Stimulated activated CD4-positive, alpha-beta T cell treated with anti-CD3 and anti-CD28 coated beads, Interleukin-12 subunit alpha, Interleukin-12 subunit beta, amount 100 ng/mL, for 4 hours (primary cell): ENCODE measurements at regions not wholly inside any gene's neighbourhood (a gene's known extent, or its start where the extent isn't known, plus 50 kb on each side); places are given as distances from the start of the nearest gene placed in this dataset.
"Not testable (repeated sequence)": the region's sequence is repeated elsewhere in the genome, so short reads cannot be mapped to it uniquely, and the experiment has no call there.

Experiments
- DNase-seq: peaks from one replicate; pipeline ENCODE4 v3.0.0-alpha.2; 2020

DNA sequence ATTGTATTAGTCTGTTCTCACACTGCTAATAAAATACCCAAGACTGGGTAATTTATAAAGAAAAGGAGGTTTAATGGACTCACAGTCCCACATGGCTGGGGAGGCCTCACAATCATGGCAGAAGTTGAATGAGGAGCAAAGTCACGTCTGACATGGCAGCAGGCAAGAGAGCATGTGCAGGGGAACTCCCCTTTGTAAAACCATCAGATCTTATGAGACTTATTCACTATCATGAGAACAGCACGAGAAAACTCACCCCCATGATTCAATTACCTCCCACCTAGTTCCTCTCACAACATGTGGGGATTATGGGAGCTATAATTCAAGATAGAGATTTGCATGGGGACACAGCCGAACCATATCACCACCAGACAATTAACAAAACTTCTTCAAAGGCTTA lies 84.4 kb upstream of the ANKRD1 start:
- not testable (repeated sequence) for DNase-seq

DNA sequence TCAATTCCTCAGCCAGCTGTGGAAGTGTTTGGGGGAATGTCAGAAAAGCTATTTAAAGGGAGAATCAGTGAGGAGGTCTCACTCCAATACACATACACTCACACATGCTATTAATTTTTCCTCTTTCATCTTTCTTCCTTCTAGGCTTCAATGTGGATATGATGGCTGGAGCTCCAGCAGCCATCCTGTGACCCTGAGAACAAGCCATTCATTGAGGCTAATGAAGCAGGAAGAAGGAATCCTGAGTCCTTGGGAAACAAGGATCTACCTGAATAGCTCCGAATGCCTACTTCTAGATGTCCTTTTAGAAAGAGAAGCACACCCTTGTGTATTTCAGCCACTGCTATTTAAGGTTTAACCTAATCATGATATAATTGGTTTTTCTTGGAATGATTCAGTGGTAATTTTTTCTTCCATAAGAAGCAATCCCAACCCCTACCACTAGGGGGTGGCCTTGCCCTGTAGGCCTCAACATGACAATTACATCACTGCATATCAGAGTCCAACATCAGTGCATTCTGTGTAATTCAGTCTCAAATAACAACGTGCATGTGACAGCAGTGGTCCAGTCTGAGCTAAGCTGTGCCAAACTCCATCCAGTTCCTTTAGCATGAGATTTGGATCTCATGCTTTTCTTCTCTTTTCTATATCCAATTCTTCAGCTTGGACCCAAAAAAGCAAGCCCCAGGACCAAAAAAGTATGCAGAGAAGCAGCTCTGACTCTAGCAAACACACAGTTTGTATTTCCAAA lies 85.3 kb upstream of the ANKRD1 start:
- DNase-seq, result peak; percentile 46

- DNase-seq, result no peak
Measured at GRCh38 chr10:91006752-91007346, 86.0 kb upstream of the ANKRD1 start.

GRCh38 chr10:91007655-91008054 lies 86.8 kb upstream of the ANKRD1 start:
- DNase-seq, result no peak

GRCh38 chr10:91009121-91009520 lies 88.2 kb upstream of the ANKRD1 start:
- no peak for DNase-seq

- no peak for DNase-seq
Measured at GRCh38 chr10:91010952-91011351, 90.1 kb upstream of the ANKRD1 start.

DNA sequence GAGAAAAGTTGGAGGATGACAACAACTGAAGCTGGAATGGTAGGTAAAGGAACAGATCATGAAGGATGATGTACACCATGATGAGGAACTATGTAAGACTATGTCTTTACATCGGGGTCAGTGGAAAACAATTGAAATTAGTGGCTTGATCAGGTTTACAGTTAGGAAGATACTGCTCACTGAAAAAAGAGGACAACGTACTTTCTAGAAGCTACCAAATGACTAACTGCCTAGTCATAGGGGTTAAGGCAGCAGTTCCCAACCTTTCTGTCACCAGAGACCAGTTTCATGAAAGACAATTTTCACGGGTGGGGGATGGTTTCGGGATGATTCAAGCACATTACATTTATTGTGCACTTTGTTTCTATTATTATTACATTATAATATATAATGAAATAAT lies 91.6 kb upstream of the ANKRD1 start:
- DNase-seq, result no peak

GRCh38 chr10:91013985-91014384 lies 93.1 kb upstream of the ANKRD1 start:
- DNase-seq, result no peak

DNA sequence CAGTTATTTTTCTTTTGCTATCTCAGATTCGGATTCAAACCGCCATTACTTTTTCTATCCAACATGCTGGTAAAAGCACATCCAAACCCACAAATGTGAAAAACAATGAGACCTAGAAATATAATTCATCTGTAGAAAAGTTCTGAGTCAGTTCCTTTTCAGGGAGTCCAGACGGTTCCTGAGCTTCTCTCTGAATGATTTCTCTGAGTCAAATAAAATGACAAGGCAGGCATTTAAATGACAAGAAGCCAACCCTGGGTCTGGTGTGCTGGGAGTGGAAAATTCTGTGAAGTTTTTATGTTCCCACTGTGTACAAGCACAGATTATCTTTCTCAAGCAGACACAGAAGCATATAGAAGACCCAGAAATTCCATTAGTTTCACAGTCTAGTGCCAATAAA lies 96.3 kb upstream of the ANKRD1 start:
- no peak for DNase-seq

GRCh38 chr10:91021901-91022300 lies 101.0 kb upstream of the ANKRD1 start:
- no peak for DNase-seq

- DNase-seq, result no peak
Measured at GRCh38 chr10:91022390-91022789, 101.5 kb upstream of the ANKRD1 start.

DNA sequence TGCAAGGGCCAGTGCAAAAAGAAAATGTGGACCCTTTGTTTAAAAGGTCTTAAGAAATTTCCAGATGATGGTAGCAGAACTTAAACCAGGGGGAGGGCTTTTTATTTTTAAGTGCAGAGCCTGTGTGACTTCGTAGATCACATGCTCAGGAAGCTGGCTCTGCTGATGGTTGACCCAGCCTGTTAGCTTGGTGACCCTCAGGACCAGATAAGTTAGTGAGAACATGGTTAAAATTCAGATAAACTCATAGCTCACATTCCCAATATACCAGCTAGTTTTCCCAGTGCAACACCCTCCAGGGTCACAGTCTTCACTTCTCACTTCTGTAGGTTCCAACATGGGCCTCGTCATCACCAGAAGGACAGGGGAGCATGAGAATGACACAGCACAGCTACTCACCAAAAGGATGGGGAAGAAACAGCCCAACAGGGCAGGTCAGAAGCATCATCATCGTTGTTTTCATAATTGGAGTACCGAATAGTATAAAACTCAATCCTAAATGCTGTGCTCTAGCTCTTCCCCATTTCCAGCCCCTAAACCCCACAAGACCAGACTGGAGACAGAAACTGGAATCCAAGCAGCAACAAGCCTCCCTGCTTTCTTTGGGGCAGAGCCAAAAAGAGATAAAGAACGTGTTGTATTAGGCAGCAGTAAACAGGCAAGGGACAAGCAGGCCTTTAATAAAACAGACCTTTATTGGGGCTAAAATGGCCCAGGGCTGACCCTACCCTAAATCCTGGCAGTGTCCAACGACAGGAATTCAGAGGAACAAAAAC lies 102.2 kb upstream of the ANKRD1 start:
- DNase-seq, result no peak

DNA sequence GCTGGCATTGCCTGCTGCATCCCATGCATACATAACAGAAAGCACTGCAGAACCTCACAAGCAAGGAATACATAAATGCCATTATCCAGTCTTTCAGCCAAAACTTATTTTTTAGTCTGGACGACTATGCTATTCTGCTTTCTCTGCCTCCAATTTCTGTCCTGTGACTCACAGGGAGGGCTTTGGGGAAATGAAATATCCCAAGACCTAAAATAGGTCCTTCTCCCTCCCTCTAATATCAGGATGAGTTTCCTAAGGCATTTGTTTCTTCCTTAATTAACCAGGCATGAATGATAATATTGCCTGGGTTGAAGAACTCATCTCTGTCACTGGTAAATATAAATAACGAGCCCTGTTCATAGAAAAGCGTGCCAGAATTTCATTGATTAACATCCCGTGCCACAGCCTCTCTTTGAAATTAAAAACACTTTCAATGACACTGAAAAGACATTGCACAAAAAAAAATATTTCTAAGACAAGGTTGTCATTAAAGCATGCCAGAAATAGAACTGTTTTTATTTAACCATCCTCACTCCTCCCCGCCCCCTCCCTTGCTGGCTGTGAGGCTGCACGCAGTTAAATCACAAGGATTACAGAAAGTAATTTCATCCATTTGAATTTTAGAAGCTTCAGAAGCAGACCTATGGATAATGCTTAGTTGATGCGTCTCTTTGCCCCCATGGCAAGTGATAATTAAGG lies 103.0 kb upstream of the ANKRD1 start:
- no peak for DNase-seq

DNA sequence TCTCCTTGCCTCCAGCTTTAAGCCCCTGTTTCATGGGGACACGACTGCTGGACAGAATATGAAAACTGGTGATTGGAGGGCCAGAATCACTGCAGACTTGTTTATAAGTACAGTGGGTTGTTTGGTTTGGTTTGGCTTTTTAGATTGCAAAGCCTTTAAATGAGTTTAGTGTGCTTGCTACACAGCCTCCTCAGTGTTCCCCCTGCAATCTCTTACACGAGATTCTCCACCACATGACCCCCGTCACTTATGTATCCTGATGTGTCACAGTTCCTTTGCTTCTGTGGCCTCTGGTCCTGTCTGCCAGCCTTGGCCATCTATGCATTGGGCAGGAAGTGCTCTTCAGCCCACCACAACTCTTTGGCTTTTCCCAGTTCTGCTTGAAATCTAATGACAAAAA lies 103.7 kb upstream of the ANKRD1 start:
- DNase-seq, result no peak

GRCh38 chr10:91032611-91033206 lies 111.8 kb upstream of the ANKRD1 start:
- DNase-seq, result no peak

GRCh38 chr10:91033324-91033950 lies 112.5 kb upstream of the ANKRD1 start:
- no peak for DNase-seq

DNA sequence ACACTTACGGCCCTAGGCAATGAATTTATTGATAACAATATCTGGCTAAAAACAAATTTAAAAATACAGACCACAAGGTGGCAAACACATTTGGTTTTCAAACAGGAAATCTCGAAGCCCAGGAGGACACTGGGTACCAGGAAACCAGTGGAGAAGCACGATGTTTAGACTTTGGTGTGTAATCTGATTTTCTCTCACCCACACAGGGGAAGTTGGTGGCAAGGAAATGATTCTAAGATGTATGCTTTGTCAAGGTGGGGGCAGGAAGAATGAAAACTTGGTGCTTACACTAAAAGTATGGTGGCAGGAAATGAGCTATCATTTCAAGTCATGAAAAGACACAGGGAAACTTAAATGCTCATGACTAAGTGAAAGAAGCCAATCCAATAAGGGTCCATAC lies 113.2 kb upstream of the ANKRD1 start:
- DNase-seq, result no peak

- no peak for DNase-seq
Measured at GRCh38 chr10:91034494-91035159, 113.7 kb upstream of the ANKRD1 start.

GRCh38 chr10:91035650-91036292 lies 114.9 kb upstream of the ANKRD1 start:
- DNase-seq, result no peak

GRCh38 chr10:91036807-91037411 lies 116.0 kb upstream of the ANKRD1 start:
- DNase-seq, result no peak

DNA sequence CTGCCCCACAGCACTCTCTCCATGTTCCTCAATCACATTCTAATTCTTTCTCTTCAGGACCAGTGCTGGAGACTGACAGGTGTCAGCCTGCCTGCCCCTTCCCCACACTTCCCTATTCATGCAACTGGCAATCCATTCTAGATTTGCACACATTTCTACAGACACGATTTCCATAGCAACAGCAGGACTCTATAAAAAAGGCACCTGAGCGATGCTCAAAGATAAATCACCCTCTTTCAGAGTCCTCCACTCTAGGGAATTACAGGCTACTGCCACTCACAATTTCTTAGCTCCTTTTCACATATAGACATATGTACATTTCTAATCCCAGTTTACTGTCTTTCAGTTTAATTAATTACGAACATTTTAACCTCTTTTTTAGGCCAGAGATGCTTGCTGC lies 118.1 kb upstream of the ANKRD1 start:
- DNase-seq, result no peak
